NB4 (cell line): ENCODE measurements at regions not wholly inside any gene's neighbourhood (a gene's known extent, or its start where the extent isn't known, plus 50 kb on each side); places are given as distances from the start of the nearest gene placed in this dataset.

Experiments
- CTCF ChIP-seq: IDR thresholded peaks from one replicate; pipeline ENCODE4 v1.5.1; 2012; ENCODE audit warnings: low read depth, low read length
- MYC ChIP-seq: IDR thresholded peaks from 2 replicates; pipeline ENCODE4 v1.6.1; 2011; ENCODE audit warnings: low read depth, low read length
- POLR2A ChIP-seq: IDR thresholded peaks from 2 replicates; pipeline ENCODE4 v1.6.1; 2011; ENCODE audit warnings: mild to moderate bottlenecking; ENCODE audit not compliant: insufficient read length; ENCODE audit errors: extremely low read depth
- TF ChIP-seq, protein P1 (sequence below): IDR thresholded peaks from 2 replicates; pipeline ENCODE4 v1.6.1; 2011; ENCODE audit warnings: low read depth, low read length

GRCh38 chr2:67713376-67713775 lies 316.2 kb downstream of the ETAA1 start:
- no peak for TF ChIP-seq CTCF
- TF ChIP-seq, protein P1, sequence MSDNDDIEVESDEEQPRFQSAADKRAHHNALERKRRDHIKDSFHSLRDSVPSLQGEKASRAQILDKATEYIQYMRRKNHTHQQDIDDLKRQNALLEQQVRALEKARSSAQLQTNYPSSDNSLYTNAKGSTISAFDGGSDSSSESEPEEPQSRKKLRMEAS: no peak
- TF ChIP-seq POLR2A: no peak
- no peak for TF ChIP-seq MYC
